GM12878 (cell line): ENCODE measurements at regions not wholly inside any gene's neighbourhood (a gene's known extent, or its start where the extent isn't known, plus 50 kb on each side); places are given as distances from the start of the nearest gene placed in this dataset.

Experiments used
- ATAC-seq: fragments of 200-7000 bp; cut with Tn5 transposase; 3 replicates; pipeline ENCODE4 v1.9.1; 2020; ENCODE audit warnings: mild to moderate bottlenecking, moderate library complexity
- BruUV-seq: library from RNA; stranded (reverse); fragments of 400-500 nt; replicated peaks from 2 replicates; lab custom pipeline; 2021; lab: Mats Ljungman, UMichigan
- CTCF ChIA-PET: fragments of 300-600 bp; sonication (Branson Sonifier 250); formaldehyde crosslinking; extraction: SDS; loops from one replicate; lab custom pipeline; 2021; ENCODE audit warnings: inconsistent platforms; lab: Yijun Ruan, JAX
- POLR2A ChIA-PET: fragments of 350-600 bp; formaldehyde crosslinking; extraction: SDS; loops from one replicate; lab custom pipeline; 2021; ENCODE audit warnings: inconsistent platforms; lab: Charles Lee
- RAD21 ChIA-PET: fragments of 300-600 bp; sonication (Branson Sonifier 250); formaldehyde crosslinking; loops from one replicate; lab custom pipeline; 2023; ENCODE audit warnings: antibody characterized with exemption; ENCODE audit not compliant: unreplicated experiment; lab: Charles Lee
- SMC1A ChIA-PET: fragments of 300-600 bp; sonication (Branson Sonifier 250); formaldehyde crosslinking; loops from one replicate; lab custom pipeline; 2023; ENCODE audit not compliant: unreplicated experiment, uncharacterized antibody; lab: Charles Lee
- DNase-seq: peaks from one replicate; pipeline ENCODE4 v3.0.0-alpha.2; 2011; ENCODE audit warnings: low read depth, low spot score
- FAIRE-seq: peaks from 3 replicates; lab custom pipeline; 2011; peaks lifted over from hg19 to GRCh38; lab: Jason Lieb, UNC
- H2AFZ ChIP-seq: 2 replicates; pipeline ENCODE4 v1.6.0; 2011; ENCODE audit warnings: low read depth, low read length, control low read depth; ENCODE audit not compliant: control insufficient read depth
- H3K27ac ChIP-seq: 2 replicates; pipeline ENCODE4 v1.5.1; 2011; ENCODE audit warnings: control low read depth; ENCODE audit not compliant: control insufficient read depth, insufficient read depth
- H3K27me3 ChIP-seq, 2 experiments: replicated peaks in 1 of 2; 2 replicates each; pipeline versions ENCODE4 v1.6.0 to v1.6.1; 2011; ENCODE audit warnings: low read length in 1 of 2; ENCODE audit not compliant: control insufficient read depth in 2 of 2, insufficient read depth in 2 of 2
- H3K36me3 ChIP-seq, 2 experiments: 2 replicates each; pipeline ENCODE4 v1.5.1; 2011; ENCODE audit warnings: low read length in 1 of 2; ENCODE audit not compliant: control insufficient read depth in 2 of 2, insufficient read depth in 2 of 2
- H3K4me1 ChIP-seq: 2 replicates; pipeline ENCODE4 v1.6.1; 2011; ENCODE audit warnings: mild to moderate bottlenecking, low read length, moderate library complexity, mixed read lengths; ENCODE audit not compliant: control insufficient read depth, insufficient read depth
- H3K4me2 ChIP-seq: 2 replicates; pipeline ENCODE4 v1.6.0; 2011; ENCODE audit warnings: control low read depth; ENCODE audit not compliant: control insufficient read depth, insufficient read depth
- H3K4me3 ChIP-seq: fragments of 200-600 bp; sonication (generic); 2 replicates; pipeline ENCODE4 v1.5.1; 2016
- H3K79me2 ChIP-seq: 2 replicates; pipeline ENCODE4 v1.6.0; 2011; ENCODE audit warnings: low read length; ENCODE audit not compliant: control insufficient read depth, insufficient read depth
- H3K9ac ChIP-seq: 2 replicates; pipeline ENCODE4 v1.8.0; 2011; ENCODE audit warnings: low read length, control low read depth, mixed read lengths; ENCODE audit not compliant: control insufficient read depth, insufficient read depth
- H3K9me3 ChIP-seq: replicated peaks from 3 replicates; pipeline ENCODE4 v1.5.1; 2011; ENCODE audit warnings: mild to moderate bottlenecking, low read length; ENCODE audit not compliant: control insufficient read depth, insufficient read depth
- H4K20me1 ChIP-seq: 2 replicates; pipeline ENCODE4 v1.6.0; 2011; ENCODE audit not compliant: control insufficient read depth, insufficient read depth
- ATF2 ChIP-seq: IDR thresholded peaks from 2 replicates; pipeline ENCODE4 v1.6.1; 2012; ENCODE audit warnings: low read length, inconsistent platforms
- CEBPZ ChIP-seq: fragments of 150-350 bp; IDR thresholded peaks from 2 replicates; pipeline ENCODE4 v1.6.1; 2016; ENCODE audit warnings: low read depth, low read length
- CREB1 ChIP-seq: IDR thresholded peaks from 2 replicates; pipeline ENCODE4 v1.6.1; 2012; ENCODE audit warnings: low read depth, mild to moderate bottlenecking, inconsistent platforms
- DPF2 ChIP-seq: fragments of 450-650 bp; IDR thresholded peaks from 2 replicates; pipeline ENCODE4 v1.6.1; 2017; ENCODE audit warnings: mild to moderate bottlenecking
- ESRRA ChIP-seq: IDR thresholded peaks from 2 replicates; pipeline ENCODE4 v1.6.1; 2012; ENCODE audit warnings: mild to moderate bottlenecking, low read length, improper control_type of control experiment
- IRF3 ChIP-seq: fragments of 450-650 bp; IDR thresholded peaks from 2 replicates; pipeline ENCODE4 v1.6.1; 2014; ENCODE audit warnings: mild to moderate bottlenecking
- MAX ChIP-seq: IDR thresholded peaks from 2 replicates; pipeline ENCODE4 v1.6.1; 2012; ENCODE audit warnings: low read depth, low read length, improper control_type of control experiment
- MXI1 ChIP-seq: fragments of 150-350 bp; IDR thresholded peaks from 2 replicates; pipeline ENCODE4 v1.6.1; 2011; ENCODE audit warnings: low read depth, mild to moderate bottlenecking, inconsistent platforms, low read length, improper control_type of control experiment
- NFYA ChIP-seq: IDR thresholded peaks from 2 replicates; pipeline ENCODE4 v1.6.1; 2011; ENCODE audit warnings: low read depth, mild to moderate bottlenecking, low read length, improper control_type of control experiment, borderline replicate concordance
- SP1 ChIP-seq: IDR thresholded peaks from one replicate; pipeline ENCODE4 v1.6.1; 2011; ENCODE audit warnings: low read depth, low read length
- SREBF1 ChIP-seq: IDR thresholded peaks from 2 replicates; pipeline ENCODE4 v1.6.1; 2012; ENCODE audit warnings: mild to moderate bottlenecking, low read length
- ZNF217 ChIP-seq: fragments of 450-650 bp; IDR thresholded peaks from 2 replicates; pipeline ENCODE4 v1.6.1; 2017; ENCODE audit warnings: antibody characterized with exemption, mild to moderate bottlenecking
- WGBS: methylation state at CpG from one replicate; pipeline ENCODE4 v1.1.6; 2016; ENCODE audit warnings: low lambda C conversion rate; ENCODE audit not compliant: insufficient replicate concordance, insufficient coverage; ENCODE audit errors: missing lambda C conversion rate; 5-methylcytosine and 5-hydroxymethylcytosine counted together
- in situ Hi-C: fragments of 300-500 bp; cut with MboI; formaldehyde crosslinking; loops from 9 replicates; pipeline ENCODE4 v1.14.3; 2018; ENCODE audit warnings: mixed read lengths
- intact Hi-C: fragments of 100-400 bp; cut with micrococcal nuclease; formaldehyde crosslinking; loops from one replicate; pipeline ENCODE4 v1.14.2; 2022; ENCODE audit not compliant: unreplicated experiment

- H3K4me3 ChIP-seq = no peak overlapping the region
- no peak for ATAC-seq
- no peak for TF ChIP-seq MXI1
- TF ChIP-seq ATF2 = no peak
- TF ChIP-seq, all 136 proteins: peak for 0
- Histone ChIP-seq H4K20me1 (no peaks in the 10 kb centered on the region), H3K27ac (no peak overlapping the region), H3K4me2 (no peak overlapping the region), H3K4me1 (no peaks in the 10 kb centered on the region), H3K9ac (no peak overlapping the region), H3K36me3 (no peaks in the 10 kb centered on the region), H3K27me3 (no peaks in the 10 kb centered on the region), H3K9me3 (no peaks in the 10 kb centered on the region; the same call in 2 of the 3 replicates), H2AFZ (no peak overlapping the region), H3K79me2 (no peaks in the 10 kb centered on the region)
- POLR2A ChIA-PET = no interaction called here
- in situ Hi-C loops (no loop called here), intact Hi-C loops (no loop called here)
- CTCF ChIA-PET = no interaction called here
- 24% methylated on average over 14 of the region's 14 CpGs for whole genome bisulfite sequencing
- SMC1A ChIA-PET = no interaction called here
- DNase-seq (no peak), FAIRE-seq (no peak)
- BruUV-seq = no TSS peak
- RAD21 ChIA-PET = no interaction called here
Observed at GRCh38 chr19:31574251-31574973, 225.2 kb upstream of the TSHZ3 start.

- no peaks in the 10 kb centered on the region for H3K36me3 ChIP-seq
- no peak overlapping the region for H3K4me3 ChIP-seq
- DNase-seq (no peak), ATAC-seq (no peak), FAIRE-seq (no peak)
- CTCF ChIA-PET = no interaction called here
- POLR2A ChIA-PET = no interaction called here
- H2AFZ ChIP-seq = no peak overlapping the region
- H3K27me3 ChIP-seq = no peaks in the 10 kb centered on the region
- H3K4me1 ChIP-seq = no peaks in the 10 kb centered on the region
- 39% methylated on average over 11 of the region's 11 CpGs for WGBS
- SMC1A ChIA-PET = no interaction called here
- H3K27ac ChIP-seq = no peak overlapping the region
- no TSS peak for BruUV-seq
- no peak overlapping the region for H3K4me2 ChIP-seq
- intact Hi-C loops = no loop called here
- RAD21 ChIA-PET = no interaction called here
- H3K9me3 ChIP-seq = no peaks in the 10 kb centered on the region; the same call in 2 of the 3 replicates
- H3K79me2 ChIP-seq = no peaks in the 10 kb centered on the region
- H3K9ac ChIP-seq = no peak overlapping the region
- H4K20me1 ChIP-seq = no peaks in the 10 kb centered on the region
- in situ Hi-C loops = no loop called here
- TF ChIP-seq NFYA = no peak
- no peak for TF ChIP-seq ESRRA
- TF ChIP-seq CEBPZ = no peak
- TF ChIP-seq SP1 = no peak
- TF ChIP-seq DPF2 = no peak
- TF ChIP-seq ZNF217 = no peak
- TF ChIP-seq CREB1 = no peak
- TF ChIP-seq SREBF1 = no peak
- no peak for TF ChIP-seq MAX
- TF ChIP-seq IRF3 = no peak
Observed at GRCh38 chr19:31575846-31576335, 226.7 kb upstream of the TSHZ3 start.
